Thymus (tissue), 11 donors: ENCODE measurements at regions not wholly inside any gene's neighbourhood (a gene's known extent, or its start where the extent isn't known, plus 50 kb on each side); places are given as distances from the start of the nearest gene placed in this dataset.
"Not testable (repeated sequence)": the region's sequence is repeated elsewhere in the genome, so short reads cannot be mapped to it uniquely, and the experiment has no call there.

ENCODE experiments used
- DNase-seq, 9 donors: peaks; one replicate each; pipeline ENCODE4 v3.0.0-alpha.2; 2013; ENCODE audit warnings: low spot score in 9 of 9, low read depth in 6 of 9, missing footprints in 1 of 9
- H3K27ac ChIP-seq, 2 donors: one replicate each; pipeline ENCODE4 v1.5.1; 2013; ENCODE audit warnings: control low read depth in 1 of 2, low read depth in 1 of 2, low read length in 1 of 2, mild to moderate bottlenecking in 1 of 2, moderate library complexity in 1 of 2
- H3K27me3 ChIP-seq, 2 donors: one replicate each; pipeline ENCODE4 v1.5.1; 2013; ENCODE audit warnings: low read length in 1 of 2; ENCODE audit not compliant: control insufficient read depth in 2 of 2, insufficient read depth in 1 of 2
- H3K36me3 ChIP-seq, 2 donors: one replicate each; pipeline ENCODE4 v1.5.1; 2013; ENCODE audit warnings: low read length in 1 of 2, mild to moderate bottlenecking in 1 of 2, moderate library complexity in 1 of 2; ENCODE audit not compliant: control insufficient read depth in 2 of 2, insufficient read depth in 2 of 2
- H3K4me1 ChIP-seq, 2 donors: one replicate each; pipeline ENCODE4 v1.5.1; 2013; ENCODE audit warnings: low read length in 2 of 2; ENCODE audit not compliant: control insufficient read depth in 2 of 2, insufficient read depth in 2 of 2
- H3K4me3 ChIP-seq, 2 donors: one replicate each; pipeline ENCODE4 v1.5.1; 2013; ENCODE audit warnings: low read length in 2 of 2, control low read depth in 1 of 2, mild to moderate bottlenecking in 1 of 2
- H3K9me3 ChIP-seq, 2 donors: one replicate each; pipeline ENCODE4 v1.5.1; 2013; ENCODE audit warnings: low read length in 1 of 2, mild to moderate bottlenecking in 1 of 2; ENCODE audit not compliant: control insufficient read depth in 2 of 2, insufficient read depth in 1 of 2
- WGBS: extraction: QIAGEN DNeasy Blood & Tissue Kit; methylation state at CpG from one replicate; pipeline ENCODE4 v1.1.7; 2013; 5-methylcytosine and 5-hydroxymethylcytosine counted together
- donor health status: healthy.

DNA sequence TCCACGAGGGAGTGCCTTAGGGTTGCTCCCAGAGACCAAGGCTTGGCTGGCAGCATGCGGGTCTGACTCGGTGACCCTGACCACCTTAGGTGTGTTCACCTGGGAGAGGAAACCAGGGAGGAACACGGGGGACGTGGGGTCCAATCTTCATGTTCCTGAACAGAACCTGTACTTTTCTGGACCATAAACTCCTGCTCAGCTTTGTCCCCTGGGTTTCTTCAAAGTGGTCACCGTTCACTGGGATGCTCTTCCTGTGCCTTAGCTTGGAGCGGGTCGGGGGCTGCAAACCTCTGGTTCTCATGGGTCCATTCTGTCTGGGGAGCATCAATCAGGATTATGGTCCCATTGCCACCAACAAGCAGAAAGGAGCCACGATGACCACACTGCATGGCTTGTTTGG is 333.5 kb downstream of the QKI start:
- WGBS = 94% methylated on average over 9 of the region's 9 CpGs
- H3K27ac ChIP-seq = no peak overlapping the region
- no peak for DNase-seq

GRCh38 chr6:163747058-163747457 is 332.5 kb downstream of the QKI start:
- not testable (repeated sequence) for H3K27ac ChIP-seq, DNase-seq, H3K4me3 ChIP-seq, H3K9me3 ChIP-seq, H3K36me3 ChIP-seq
- Histone ChIP-seq H3K4me1 (peaks cover 0 to 17% of the 10 kb centered on the region in 2 donors), H3K27me3 (peaks cover 0 to 13% of the 10 kb centered on the region in 2 donors)
- 82% methylated on average over 5 of the region's 5 CpGs for WGBS

More for the DNA sequence above, 333.5 kb downstream of the QKI start:
- H3K27me3 ChIP-seq = peaks cover 0 to 13% of the 10 kb centered on the region in 2 donors
- H3K4me3 ChIP-seq = no peak overlapping the region
- no peaks in the 10 kb centered on the region for H3K9me3 ChIP-seq
- H3K4me1 ChIP-seq = peaks cover 0 to 17% of the 10 kb centered on the region in 2 donors
- no peaks in the 10 kb centered on the region for H3K36me3 ChIP-seq

- Histone ChIP-seq H3K27me3 (peaks cover 0 to 6% of the 10 kb centered on the region in 2 donors), H3K36me3 (no peaks in the 10 kb centered on the region), H3K4me1 (peaks cover 0 to 6% of the 10 kb centered on the region in 2 donors), H3K9me3 (no peaks in the 10 kb centered on the region), H3K4me3 (no peak overlapping the region), H3K27ac (no peak overlapping the region)
- WGBS = 91% methylated on average over 10 of the region's 10 CpGs
- DNase-seq = no peak
These were observed 331.2 kb downstream of the QKI start for GRCh38 chr6:163745536-163746400.

GRCh38 chr6:163744256-163744925 is 329.9 kb downstream of the QKI start:
- no peaks in the 10 kb centered on the region for H3K27me3 ChIP-seq
- no peaks in the 10 kb centered on the region for H3K9me3 ChIP-seq
- no peaks in the 10 kb centered on the region for H3K36me3 ChIP-seq
- H3K27ac ChIP-seq = no peak overlapping the region
- peaks cover 0 to 3% of the 10 kb centered on the region in 2 donors for H3K4me1 ChIP-seq
- WGBS = 97% methylated on average over 19 of the region's 19 CpGs
- H3K4me3 ChIP-seq = no peak overlapping the region
- DNase-seq = no peak

DNA sequence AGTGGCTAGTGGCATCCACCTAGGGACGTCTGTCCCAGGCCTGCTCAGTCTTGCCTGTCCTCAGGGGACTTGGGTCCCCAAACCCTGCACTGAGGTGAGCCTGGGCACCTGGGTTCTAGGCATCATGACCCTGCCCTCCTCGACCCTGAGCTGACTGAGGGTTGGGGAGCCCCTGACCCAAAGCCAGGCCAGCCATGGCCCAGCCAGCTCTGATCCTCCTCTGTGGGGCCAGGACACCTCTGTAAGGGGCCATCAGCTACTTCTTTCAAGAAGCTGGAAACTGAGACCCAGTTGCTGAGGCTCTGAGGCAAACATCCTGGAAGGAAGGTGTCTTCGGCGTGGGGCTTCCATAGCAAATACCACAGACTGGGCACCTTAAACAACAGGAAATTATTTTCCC is 329.3 kb downstream of the QKI start:
- DNase-seq = no peak
- 85% methylated on average over 4 of the region's 4 CpGs for WGBS

DNA sequence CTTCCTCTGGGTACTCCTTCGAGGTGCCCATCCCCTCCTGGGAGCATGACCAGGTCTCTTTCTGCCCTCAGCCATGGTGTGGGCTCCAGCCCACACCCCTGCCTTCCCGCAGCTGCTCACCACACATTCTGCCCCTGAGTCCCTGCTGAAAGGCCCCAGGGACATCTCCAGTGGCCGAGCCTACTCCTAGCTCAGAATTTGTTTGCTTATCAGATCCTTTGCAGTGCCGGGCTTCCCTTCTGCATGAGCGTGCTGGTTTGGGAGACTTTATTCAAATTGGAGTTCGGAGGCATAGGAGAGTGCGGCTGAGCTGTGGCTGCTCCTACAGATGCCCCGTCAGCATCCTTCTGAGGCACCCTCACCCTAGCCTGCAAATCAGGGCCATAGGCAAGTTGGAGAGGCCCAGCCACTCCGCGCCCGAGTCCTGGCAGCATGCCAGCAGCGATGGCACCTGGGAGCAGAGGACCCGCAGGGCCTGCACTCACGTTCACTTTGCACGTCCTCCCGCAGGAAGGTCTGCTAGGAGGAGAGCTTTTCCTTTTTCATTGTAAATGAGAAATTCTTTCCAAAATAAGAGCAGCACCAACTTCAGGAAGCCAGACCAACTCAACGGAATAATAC is 327.3 kb downstream of the QKI start:
- 72% methylated on average over 17 of the region's 17 CpGs for WGBS
- Histone ChIP-seq H3K36me3 (no peaks in the 10 kb centered on the region), H3K4me3 (no peak overlapping the region), H3K9me3 (no peaks in the 10 kb centered on the region), H3K27me3 (no peaks in the 10 kb centered on the region), H3K27ac (no peak overlapping the region), H3K4me1 (peaks cover 0 to 3% of the 10 kb centered on the region in 2 donors)
- DNase-seq = no peak

More for the DNA sequence above, 329.3 kb downstream of the QKI start:
- Histone ChIP-seq H3K4me1 (peaks cover 0 to 3% of the 10 kb centered on the region in 2 donors), H3K27me3 (no peaks in the 10 kb centered on the region), H3K9me3 (no peaks in the 10 kb centered on the region), H3K36me3 (no peaks in the 10 kb centered on the region), H3K27ac (no peak overlapping the region), H3K4me3 (no peak overlapping the region)

DNA sequence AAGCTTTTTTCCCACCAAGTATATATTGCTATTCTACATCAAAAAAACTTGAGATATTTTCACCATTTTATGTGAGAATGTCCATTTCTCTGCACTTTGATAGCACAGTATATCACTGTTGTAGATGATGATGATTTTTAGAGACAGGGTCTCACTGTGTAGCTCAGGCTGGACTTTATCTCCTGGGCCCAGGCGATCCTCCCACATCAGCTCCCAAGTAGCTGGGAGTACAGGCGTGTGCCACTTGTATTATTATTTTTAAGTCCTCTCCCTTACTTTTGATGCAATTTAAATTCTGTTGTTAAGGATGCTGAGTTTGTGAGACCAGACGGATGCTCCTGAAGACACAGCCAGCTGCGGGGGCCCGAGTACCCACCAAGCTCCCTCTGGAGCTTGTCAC is 326.8 kb downstream of the QKI start:
- Histone ChIP-seq H3K36me3 (no peaks in the 10 kb centered on the region), H3K4me1 (peaks cover 0 to 3% of the 10 kb centered on the region in 2 donors), H3K4me3 (no peak overlapping the region), H3K27ac (no peak overlapping the region), H3K27me3 (no peaks in the 10 kb centered on the region), H3K9me3 (no peaks in the 10 kb centered on the region)
- WGBS = 97% methylated on average over 5 of the region's 5 CpGs
- no peak for DNase-seq

DNA sequence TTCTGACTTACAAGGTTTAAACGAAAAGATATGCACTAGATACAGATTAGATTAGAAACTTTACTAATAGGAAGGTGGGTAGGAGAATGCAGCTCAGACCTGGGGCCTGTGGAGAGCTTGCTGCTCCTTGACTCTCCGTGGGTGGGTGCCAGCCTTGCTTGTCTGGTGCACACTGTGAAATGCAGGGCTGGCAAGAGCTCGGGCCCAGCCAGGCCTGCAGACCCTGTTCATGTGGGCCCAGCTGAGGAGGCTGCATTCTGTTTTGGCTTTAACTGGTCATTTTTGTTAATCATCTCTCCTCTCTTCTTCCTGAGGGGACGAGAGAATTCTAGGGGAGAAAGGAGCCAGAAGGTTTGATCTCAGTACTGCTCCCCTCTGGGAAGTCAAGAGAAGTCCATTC is 325.4 kb downstream of the QKI start:
- Histone ChIP-seq H3K4me3 (no peak overlapping the region), H3K27me3 (no peaks in the 10 kb centered on the region), H3K36me3 (no peaks in the 10 kb centered on the region), H3K27ac (no peak overlapping the region), H3K4me1 (no peaks in the 10 kb centered on the region), H3K9me3 (no peaks in the 10 kb centered on the region)
- WGBS = 95% methylated on average over 4 of the region's 4 CpGs
- no peak for DNase-seq

- Histone ChIP-seq H3K27ac (no peak overlapping the region), H3K9me3 (no peaks in the 10 kb centered on the region), H3K4me1 (no peaks in the 10 kb centered on the region), H3K36me3 (no peaks in the 10 kb centered on the region), H3K4me3 (no peak overlapping the region), H3K27me3 (no peaks in the 10 kb centered on the region)
- DNase-seq = no peak
These were observed 324.8 kb downstream of the QKI start for GRCh38 chr6:163739408-163739725.
